Posterior vena cava (tissue), 2 donors: ENCODE measurements at regions not wholly inside any gene's neighbourhood (a gene's known extent, or its start where the extent isn't known, plus 50 kb on each side); places are given as distances from the start of the nearest gene placed in this dataset.

Experiments used
- DNase-seq: peaks from one replicate; pipeline ENCODE4 v3.0.0-alpha.2; 2020; ENCODE audit warnings: low spot score
- intact Hi-C, 2 donors: fragments of 100-400 bp; cut with DNase I; formaldehyde crosslinking; loops; one replicate each; pipeline versions ENCODE4 v1.14.1 to v1.14.2; 2022 to 2023
- donor health status: DM: yes; HTN: yes; CAD: no.
- donor health status: DM: yes; HTN: yes; CAD: no.

DNA sequence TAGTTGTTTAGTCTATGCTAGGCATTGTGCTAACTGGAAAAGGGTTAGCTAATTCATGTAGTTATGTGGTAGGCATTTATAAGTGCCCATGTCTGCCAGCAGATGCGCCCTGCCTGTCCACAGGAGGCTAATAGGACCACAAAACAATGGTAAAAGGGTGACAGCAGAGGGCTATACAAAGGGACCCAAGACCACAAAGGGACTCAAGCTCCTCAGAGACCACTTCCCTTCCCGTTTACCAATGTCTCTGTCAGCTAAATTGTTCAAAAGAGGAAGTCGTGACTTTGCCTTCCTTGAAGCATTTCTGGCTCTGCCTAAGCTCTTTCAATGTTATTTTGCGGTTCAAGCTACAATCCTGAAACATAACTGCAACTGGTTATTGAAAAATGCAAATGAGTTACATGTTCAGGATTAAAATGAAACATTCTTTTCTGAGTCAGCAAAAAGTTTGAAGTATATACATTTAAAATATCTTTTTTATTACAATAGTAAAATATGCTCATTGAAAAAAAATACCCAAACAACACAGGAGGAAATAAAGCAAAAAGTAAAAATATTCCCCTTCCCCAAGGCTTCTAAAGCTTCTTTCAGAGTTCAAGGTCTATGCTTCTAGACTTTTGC is 149.2 kb downstream of the MAF start:
- intact Hi-C loops = no loop called here

DNA sequence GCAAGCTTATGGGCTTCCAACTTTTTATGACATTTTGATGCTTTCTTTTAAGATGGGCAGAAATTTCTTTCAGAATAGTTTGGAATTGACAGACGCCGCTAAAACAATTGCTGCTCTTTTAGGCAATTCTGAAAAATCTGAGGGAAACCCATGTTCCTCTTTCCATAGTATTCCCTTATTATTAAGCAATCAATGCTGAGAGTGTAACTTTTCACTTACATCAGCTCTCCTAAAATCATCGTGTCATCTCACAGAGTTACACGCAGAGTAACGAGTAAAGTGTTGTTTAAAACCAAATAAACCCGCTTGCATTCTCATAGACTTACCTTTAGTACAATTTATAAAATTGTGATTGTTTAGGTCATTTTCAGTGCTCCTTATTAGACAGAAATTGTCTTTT is 150.6 kb downstream of the MAF start:
- no peak for DNase-seq
- intact Hi-C loops = loop anchor here in 1 of 2 donors (5.0 kb wide), 1 partner anchor 1702 kb away; no protein-coding TSS in a partner anchor

More for the DNA sequence above, 149.2 kb downstream of the MAF start:
- no peak for DNase-seq

DNA sequence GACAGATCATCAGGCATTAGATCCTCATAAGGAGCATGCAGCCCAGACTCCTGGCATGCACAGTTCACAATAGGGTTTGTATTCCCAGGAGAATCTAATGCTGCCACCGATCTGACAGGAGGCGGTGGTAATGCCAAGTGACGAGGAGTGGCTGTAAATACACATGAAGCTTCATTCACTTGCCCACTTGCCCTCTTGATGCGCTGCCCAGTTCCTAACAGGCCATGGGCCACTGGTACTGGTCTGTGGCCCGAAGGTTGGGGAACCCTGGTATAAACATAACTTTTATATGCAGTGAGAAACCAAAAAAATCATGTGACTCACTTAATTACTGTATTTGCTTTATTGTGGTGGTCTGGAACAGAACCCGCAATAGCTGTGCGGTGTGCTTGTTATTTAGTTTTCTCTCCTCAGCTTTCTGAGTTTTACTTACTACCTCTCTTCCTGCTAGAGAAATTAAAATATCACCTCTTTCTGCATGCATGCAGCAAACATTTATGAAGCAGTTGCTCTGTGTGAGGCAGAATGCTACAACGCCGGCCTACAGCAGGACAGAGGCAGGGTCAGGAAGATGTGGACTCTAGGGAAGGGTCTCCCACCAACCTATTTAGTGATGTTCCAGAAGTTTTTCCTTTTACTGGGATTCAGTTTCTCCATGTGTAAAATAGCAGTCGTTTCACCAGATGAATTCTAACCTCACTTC is 151.3 kb downstream of the MAF start:
- intact Hi-C loops = loop anchor here in 1 of 2 donors (5.0 kb wide), 1 partner anchor 1703 kb away; no protein-coding TSS in a partner anchor
- DNase-seq = no peak

DNA sequence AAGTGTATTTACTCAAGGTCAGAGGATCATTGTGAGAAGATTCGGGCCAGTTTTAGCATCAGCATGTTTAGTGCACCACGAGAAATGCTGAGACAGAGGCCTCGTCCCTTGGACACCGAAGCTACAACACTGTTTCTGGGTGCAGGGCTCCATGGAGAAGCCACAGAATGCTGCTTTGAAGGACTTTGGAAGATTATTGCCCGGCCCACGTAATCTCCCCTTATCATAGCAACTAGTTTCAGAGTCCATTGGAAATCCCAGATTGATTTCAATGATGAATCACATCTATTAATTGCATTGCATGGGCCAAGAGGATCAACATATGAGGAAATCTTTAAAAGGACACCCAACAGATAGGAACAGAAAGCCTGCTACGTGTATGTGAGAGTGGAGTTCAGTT is 156.0 kb downstream of the MAF start:
- intact Hi-C loops = no loop called here
- DNase-seq = no peak

DNA sequence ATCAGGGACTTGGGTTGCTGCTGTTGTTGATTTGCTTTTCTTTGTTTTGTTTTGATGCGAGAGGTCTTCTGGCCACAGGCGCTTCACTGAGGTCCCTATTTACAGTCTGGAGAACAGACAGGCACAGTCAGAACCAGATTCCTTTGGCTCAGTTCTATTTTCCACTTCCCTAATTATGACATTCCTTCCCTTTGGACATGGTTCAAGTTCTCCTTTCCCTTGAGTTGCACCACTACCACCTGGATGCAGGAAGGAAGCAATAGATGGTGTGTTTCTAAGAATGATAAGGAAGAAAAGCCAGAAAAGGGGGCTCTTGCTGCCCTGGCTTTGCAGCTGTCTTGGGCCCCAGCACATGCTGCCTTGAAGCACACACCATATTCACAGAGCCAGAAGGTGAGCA is 160.6 kb downstream of the MAF start:
- no peak for DNase-seq
- intact Hi-C loops = no loop called here

DNA sequence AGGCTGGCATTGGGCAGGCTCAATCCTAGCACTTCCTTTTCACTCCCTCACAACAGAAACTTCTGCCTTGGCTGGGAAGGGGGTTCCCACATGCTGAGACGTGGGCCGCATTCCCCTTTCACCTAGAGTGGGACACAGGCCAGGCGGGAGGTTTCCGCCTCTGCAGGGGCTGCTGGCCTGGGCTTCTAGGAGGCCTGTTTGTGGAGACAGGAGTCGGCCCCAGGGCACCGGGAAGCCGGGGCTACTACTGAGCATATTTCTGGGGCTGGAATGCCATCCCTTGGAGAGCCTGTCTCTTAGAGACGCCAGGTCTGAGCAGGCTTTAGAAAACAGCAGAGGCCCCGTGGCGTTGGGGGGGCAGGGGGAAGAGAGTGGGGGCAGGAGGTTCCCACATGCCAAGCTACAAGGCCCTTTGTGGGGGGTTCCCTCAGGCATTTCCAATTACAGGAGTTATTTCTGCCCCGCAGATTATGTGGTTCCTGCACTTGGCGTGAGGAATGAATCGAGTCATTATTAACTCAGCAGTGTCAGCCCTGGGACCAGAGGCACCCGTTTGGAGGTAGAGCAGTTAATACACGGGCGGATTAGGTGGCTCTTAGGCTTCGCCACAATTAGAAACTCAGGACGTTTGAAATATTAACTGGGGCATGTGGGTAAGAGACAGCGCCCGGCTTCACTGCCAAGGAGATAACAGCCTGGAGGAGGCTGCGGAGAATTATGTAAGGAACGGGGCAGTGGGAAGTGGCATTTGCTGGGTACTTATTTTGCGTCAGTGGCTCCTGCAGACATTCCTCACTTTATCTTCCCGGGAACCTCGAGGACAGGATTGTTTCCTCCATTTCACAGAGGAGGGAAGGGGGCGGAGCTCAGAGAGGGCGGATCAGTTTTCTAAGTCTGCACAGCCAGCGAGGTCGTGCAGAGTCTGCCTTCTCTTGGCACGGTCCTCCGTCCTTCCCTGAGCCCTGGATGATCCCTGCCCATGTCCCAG is 162.5 kb downstream of the MAF start:
- DNase-seq = no peak
- intact Hi-C loops = no loop called here

DNA sequence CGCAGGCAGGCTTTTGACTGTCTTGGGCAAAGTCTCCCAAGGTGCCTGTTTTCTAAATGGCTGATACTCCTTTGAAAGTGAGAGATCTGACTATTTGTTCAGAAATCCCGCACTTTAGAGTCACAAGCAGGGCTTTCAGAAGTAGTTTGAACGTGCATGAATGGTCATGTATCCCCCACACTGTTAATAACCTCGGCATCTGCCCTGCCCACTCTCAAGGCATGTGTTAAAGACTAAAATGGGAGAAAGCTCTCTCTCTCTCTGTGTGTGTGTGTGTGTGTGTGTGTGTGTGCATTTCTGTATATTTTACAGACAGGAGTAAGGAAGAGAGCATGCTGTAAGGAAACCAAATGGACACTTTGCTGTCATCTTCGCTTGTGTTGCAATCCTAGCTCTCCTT is 163.7 kb downstream of the MAF start:
- no peak for DNase-seq
- intact Hi-C loops = no loop called here

DNA sequence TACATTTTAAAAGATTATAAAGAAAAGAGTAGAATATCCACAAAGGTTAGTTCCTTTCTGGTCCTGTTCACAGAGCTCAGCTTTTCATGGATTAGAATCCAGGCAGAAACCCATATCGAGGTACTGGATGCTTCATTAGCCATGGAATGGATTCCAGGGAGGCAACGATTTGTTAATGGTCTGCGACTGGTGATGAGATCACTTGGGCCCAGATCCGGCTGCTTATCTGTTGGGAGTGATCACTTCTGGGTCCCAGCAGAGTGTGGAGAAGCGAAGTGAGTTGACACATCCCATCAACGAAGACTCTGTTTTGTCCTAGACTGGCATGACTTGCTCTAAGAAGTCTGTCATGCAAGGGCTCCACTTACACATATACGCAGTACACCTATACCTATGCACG is 165.8 kb downstream of the MAF start:
- DNase-seq = no peak
- intact Hi-C loops = no loop called here

DNA sequence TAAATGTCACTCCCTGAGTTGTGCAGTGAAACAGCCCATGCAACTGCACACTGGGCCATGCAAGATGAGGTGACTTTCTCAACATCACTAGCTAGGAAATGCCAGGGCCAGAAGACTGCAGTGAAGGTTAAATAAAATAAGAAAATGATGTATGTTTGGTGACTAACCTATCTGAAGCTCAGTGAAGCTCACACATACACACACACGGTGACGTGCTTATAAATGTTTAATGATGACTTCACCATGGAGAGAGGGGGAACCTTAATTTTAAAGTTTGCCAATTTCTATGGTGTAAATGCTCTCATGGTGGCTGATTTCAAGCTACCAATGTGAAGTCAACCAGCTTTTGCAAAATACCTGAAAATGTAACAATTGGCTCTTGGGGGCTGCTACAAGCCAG is 166.4 kb downstream of the MAF start:
- no peak for DNase-seq
- intact Hi-C loops = no loop called here

DNA sequence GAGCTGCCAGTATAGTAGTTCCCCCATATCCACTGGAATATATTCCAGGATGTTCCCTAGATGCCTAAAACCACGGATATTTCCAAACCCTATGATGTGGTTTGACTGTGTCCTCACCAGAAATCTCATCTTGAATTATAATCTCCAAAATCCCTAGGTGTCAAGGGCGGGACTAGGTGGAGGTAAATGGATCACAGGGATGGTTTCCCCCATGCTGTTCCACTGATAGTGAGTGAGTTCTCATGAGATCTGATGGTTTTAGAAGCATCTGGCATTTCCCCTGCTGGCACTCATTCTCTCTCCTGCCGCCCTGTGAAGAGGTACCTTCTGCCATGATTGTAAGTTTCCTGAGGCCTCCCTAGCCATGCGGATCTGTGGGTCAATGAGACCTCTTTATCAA is 168.6 kb downstream of the MAF start:
- intact Hi-C loops = no loop called here

DNA sequence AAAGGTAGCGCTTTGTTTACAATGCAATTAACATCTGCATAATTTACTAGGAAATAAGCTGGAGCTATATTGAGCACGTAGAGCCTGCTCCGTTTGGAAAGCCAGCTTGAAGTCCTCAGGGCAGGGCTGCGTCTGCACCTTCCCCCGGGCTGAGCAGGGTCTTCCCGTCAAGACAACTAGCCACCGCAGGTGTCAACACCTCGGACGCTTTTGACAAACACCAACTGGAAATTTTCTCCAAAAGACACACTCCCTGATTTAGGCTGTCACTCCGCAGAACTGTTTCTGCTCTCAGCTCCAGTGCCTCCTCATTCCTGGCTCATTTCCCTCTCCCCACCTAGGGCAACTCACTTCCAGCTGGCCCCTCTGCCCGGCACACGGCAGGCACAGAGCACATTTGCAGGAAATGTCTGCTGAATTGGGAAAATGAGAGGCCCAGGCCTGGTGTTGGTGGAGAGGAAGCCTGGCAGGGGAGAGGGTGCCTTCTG is 170.3 kb downstream of the MAF start:
- intact Hi-C loops = no loop called here

More for the DNA sequence above, 168.6 kb downstream of the MAF start:
- DNase-seq = no peak

DNA sequence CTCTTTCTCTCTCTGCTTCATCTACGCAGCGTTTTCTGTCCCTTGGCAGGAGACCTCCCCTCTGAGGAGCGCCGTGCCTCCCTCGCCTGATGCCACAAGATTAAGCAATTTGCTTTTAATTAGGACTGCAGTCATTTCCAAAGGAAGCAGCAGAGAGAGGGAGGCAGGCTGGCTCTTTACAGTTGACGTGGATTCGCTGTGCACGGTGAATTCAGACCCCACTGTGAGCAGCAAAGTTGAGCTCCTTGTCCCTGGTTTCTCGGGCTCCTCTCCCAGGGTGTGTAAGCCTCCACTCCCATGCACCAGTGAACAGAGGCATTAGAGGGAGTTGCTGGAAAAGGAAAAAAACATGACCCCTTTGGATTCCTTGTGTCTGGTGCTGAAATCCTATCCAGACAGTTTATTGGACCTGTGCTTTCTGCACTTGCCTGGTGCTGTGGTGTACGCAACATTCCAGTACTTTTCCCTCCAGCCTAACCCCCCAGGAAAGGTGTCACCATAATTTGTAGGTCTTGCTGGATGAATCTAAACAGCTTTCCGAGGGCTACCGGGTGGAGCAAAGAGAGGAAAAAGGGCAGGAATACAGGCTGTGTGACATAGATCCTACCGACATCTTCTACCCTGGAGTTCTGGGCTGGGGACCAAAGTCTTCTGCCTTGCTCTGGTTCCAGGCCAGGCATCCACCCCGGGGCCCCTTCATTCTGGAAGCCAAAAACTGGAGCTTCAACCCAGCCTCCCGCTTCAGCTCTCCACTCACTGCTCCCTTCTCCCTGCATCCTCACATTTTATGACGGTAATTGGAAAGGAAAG is 171.0 kb downstream of the MAF start:
- intact Hi-C loops = no loop called here
- DNase-seq = no peak

More for the DNA sequence above, 170.3 kb downstream of the MAF start:
- no peak for DNase-seq

DNA sequence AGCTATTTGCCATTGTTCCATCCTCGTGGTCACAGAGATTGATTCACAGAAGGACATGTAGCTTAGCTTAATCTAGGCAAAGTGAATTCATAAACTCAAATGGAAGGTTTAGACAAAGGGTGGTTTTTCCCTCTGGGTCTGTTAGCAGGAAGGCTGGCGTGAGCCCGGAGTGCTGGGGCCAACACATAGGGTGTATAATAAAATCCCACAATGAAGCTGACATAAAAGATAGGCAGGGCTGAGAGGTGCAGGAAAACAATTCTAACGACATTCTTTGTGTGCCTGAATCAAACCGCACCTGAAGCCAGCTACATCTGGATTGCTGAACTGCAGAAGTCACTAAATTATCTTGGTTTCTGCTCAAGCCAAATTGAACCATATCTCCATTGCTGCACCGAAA is 173.9 kb downstream of the MAF start:
- no peak for DNase-seq
- intact Hi-C loops = no loop called here

DNA sequence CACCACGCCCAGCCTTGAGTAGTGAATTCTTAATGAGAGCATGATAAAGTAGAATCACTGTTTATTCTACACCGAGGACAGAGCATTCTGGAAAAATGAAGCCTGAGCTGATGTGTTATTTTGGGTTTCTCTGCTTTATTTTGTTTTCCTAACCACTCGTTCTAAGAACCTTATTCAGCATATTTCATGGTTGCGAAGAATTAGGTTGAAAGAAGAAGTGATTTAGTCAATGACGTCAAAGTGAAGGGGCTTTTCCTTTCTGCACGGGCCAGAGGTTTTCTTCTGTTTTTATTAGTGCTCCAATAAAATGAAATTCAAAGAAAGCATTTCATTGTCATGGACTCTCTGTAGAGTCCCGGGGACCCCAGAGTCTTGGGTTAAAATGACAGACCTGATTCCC is 178.5 kb downstream of the MAF start:
- no peak for DNase-seq
- intact Hi-C loops = no loop called here

DNA sequence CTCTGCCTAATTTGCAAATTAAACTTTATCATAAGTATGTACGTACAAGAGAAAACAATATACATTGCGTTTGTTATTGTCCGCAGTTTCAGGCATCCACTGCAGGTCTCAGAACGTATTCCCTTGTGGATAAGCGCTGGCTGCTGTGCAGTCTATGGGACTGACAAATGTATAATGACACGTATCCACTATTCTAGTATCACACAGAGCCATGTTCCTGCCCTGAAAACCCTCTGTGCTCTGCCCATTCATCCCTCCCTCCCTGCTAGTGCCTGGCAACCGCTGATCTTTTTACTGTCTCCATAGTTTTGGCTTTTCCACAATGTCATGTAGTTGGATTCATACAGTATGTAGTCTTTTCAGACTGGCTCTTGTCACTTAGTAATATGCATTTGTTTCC is 179.4 kb downstream of the MAF start:
- DNase-seq = no peak
- intact Hi-C loops = no loop called here

DNA sequence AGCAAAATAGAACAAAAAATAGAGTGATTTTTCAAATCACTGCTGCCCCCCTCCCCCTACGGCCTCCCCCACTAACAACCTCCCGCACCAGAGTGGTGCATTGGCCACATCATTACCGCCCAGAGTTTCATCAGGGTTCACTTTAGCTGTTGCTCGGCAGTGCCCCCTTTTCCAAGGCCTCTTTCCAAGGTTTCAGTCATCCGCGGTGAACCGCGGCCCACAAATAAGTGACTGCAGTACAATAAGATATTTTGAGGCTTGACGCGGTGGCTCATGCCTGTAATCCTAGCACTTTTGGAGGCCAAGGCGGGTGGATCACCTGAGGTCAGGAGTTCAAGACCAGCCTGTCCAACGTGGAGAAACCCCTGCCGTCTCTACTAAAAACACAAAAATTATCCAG is 180.0 kb downstream of the MAF start:
- intact Hi-C loops = no loop called here
- no peak for DNase-seq

DNA sequence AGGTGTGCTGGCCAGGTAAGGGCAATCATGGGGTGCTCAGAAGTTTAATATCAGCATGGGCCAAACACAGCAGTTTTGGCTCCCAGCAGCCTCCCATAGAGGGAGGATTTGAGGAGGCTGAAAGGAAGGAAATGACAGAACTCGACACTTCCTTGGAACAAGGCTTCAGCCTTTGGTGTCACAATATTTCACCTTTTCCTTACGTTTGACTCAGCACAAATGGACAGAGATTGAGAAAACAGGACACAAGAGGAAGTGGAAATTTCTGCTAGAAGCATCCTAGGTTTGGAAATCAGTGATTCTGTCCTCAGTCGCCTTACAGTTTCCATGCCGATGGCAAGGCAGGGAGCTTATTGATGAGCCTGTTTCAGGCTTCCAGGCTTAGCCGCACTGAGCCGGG is 181.4 kb downstream of the MAF start:
- no peak for DNase-seq
- intact Hi-C loops = no loop called here

DNA sequence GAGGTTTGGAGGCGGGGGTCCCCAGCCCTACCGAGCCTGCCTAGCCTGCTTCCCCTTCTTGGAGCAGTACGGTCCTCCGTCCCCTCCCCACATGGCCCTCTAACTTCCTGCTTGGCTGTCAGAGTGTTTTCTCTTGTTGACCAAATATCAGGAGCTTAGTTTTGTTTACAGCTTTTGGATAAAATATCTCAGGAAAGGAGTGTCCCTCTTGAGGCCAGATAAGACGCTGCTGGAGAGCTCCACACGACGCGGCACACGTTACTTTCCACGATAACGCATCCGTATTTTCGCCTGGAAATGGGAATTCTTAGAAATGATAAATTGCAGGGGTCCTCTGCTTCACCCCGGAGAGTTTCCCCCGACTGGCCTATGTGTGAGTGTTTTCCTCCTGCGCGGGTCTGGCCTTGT is 182.9 kb downstream of the MAF start:
- DNase-seq = no peak

DNA sequence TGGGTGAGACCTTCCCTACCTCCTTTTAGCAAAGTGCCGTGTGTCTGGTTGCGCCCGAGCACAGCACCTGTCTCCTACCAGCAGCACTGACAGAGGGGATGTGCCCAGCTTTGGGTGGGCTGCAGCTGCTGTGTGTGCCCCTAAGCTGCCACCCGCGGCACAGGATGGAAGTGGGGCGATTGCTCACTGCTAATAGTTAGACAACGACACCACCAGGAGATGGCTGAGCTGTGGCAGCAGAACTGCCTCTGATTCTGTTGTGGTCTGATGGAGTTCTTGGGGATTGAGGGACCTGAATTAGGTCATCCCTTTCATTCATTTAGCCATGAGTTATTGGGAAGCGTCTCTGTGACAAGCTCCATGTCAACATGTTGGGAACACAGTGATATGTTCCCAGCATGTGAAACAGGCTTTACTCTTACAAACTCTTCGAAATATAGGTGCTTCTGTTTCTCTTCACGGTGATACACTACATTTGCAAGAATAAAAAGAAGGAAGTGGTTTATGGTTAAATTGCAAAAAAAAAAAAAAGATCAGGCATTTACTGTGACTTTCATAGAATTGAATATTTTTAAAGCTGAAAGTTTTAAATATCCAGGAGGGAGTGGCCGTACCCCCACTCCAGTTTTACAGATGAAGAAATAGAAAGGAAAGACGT is 184.4 kb downstream of the MAF start:
- DNase-seq = no peak
- intact Hi-C loops = no loop called here

More for the DNA sequence above, 182.9 kb downstream of the MAF start:
- intact Hi-C loops = no loop called here
